Liver (tissue), 3 donors: ENCODE measurements at regions not wholly inside any gene's neighbourhood (a gene's known extent, or its start where the extent isn't known, plus 50 kb on each side); places are given as distances from the start of the nearest gene placed in this dataset.

Source experiments
- ATF3 ChIP-seq: IDR thresholded peaks from 2 replicates; pipeline ENCODE4 v1.6.1; 2016; ENCODE audit warnings: antibody characterized with exemption
- CTCF ChIP-seq: fragments of 150-350 bp; IDR thresholded peaks from 2 replicates; pipeline ENCODE4 v1.5.1; 2017; ENCODE audit warnings: improper control_type of control experiment, low read depth, low read length; ENCODE audit not compliant: missing input control
- GABPA ChIP-seq, 2 donors: IDR thresholded peaks in 1 of 2; conservative IDR thresholded peaks in 1 of 2; 2 replicates each; pipeline ENCODE4 v1.6.1; 2016; ENCODE audit warnings: antibody characterized with exemption in 2 of 2, mild to moderate bottlenecking in 1 of 2, moderate library complexity in 1 of 2
- JUND ChIP-seq, 2 donors: IDR thresholded peaks; 2 replicates each; pipeline ENCODE4 v1.6.1; 2016; ENCODE audit warnings: antibody characterized with exemption in 2 of 2
- MAX ChIP-seq: IDR thresholded peaks from 2 replicates; pipeline ENCODE4 v1.6.1; 2016; ENCODE audit warnings: antibody characterized with exemption
- RAD21 ChIP-seq, 2 donors: IDR thresholded peaks; 2 replicates each; pipeline ENCODE4 v1.6.1; 2016; ENCODE audit warnings: antibody characterized with exemption in 2 of 2, mild to moderate bottlenecking in 2 of 2
- REST ChIP-seq: IDR thresholded peaks from 2 replicates; pipeline ENCODE4 v1.6.1; 2016; ENCODE audit warnings: antibody characterized with exemption, mild to moderate bottlenecking
- RXRA ChIP-seq, 2 donors: IDR thresholded peaks; 2 replicates each; pipeline ENCODE4 v1.6.1; 2017 to 2018; ENCODE audit warnings: antibody characterized with exemption in 2 of 2, mild to moderate bottlenecking in 1 of 2
- SP1 ChIP-seq: IDR thresholded peaks from 2 replicates; pipeline ENCODE4 v1.6.1; 2018; ENCODE audit warnings: antibody characterized with exemption, mild to moderate bottlenecking
- TAF1 ChIP-seq: conservative IDR thresholded peaks from 2 replicates; pipeline ENCODE4 v1.6.1; 2016; ENCODE audit warnings: antibody characterized with exemption, mild to moderate bottlenecking
- ZBTB33 ChIP-seq: IDR thresholded peaks from 2 replicates; pipeline ENCODE4 v1.6.1; 2016; ENCODE audit warnings: antibody characterized with exemption
- donor health status: healthy.
- donor health status: healthy.

GRCh38 chr18:64271975-64272659, 123.2 kb upstream of the LINC00305 start:
- TF ChIP-seq REST (peak; percentile 96), MAX (peak; percentile 76), CTCF (no peak), JUND (IDR thresholded peaks at IDR 0.05) (peak; percentile 81 to 84), RAD21 (IDR thresholded peaks at IDR 0.05) (peak; percentile 32 to 56), TAF1 (no peak), SP1 (peak; percentile 97), ZBTB33 (peak; percentile 81), ATF3 (peak; percentile 57), RXRA (IDR thresholded peaks at IDR 0.05) (peak; percentile 88 to 92), GABPA (IDR thresholded peaks at IDR 0.05 in 1 of 2, conservative IDR thresholded peaks at IDR 0.05 in 1 of 2) (no peak)
